ENCODE measurements at regions not wholly inside any gene's neighbourhood (a gene's known extent, or its start where the extent isn't known, plus 50 kb on each side); places are given as distances from the start of the nearest gene placed in this dataset.
A peak's percentile ranks its signal among the peaks of the same experiment; 100 is the strongest.

DNA sequence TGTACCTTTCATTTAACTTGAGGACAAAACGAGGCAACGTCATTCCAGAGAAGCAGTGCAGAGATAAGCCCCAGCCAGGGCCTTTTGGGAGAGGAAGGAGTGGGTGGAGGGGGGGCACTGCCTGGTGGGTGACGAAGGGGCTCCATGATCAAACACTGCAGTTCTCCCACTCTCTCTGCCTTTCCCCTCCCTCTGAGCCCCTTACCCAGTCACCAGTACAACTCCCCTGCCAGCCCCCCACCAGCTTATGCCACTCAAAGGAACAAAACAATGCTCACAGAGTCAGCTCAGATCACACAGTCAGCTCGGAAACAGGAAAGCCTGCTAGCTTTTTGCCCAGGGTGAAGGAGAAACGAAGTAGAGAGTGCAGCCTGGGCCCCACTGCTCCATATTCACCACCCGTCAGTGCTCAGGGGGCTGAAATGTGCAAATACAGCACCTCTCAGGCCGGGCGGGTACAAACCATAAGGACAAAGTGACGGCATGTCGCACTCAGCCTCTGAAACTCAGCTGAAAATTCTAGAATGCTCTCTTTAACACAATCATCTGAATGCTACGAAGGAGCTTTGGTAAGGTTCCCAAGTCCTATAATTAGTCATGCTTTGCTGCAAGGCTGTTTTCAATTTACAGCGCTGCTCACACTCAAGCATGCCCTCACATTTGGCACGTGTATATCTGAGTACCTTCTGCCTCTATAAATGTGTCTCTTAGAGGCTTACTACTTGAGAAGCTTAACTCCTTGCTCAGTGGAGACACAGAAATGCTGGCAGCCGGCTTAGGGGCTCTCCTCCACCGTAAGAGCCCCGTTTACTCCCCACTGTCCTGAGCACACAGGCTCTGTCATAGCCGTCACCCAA is 65.8 kb upstream of the RAB4A start:
- Histone ChIP-seq H3K9me3 (no peaks in the 10 kb centered on the region), H3K4me3 (no peak overlapping the region), H3K27ac (peak overlapping the region in 1 of 4 donors; percentile 3), H3K27me3 (no peaks in the 10 kb centered on the region), H3K36me3 (no peaks in the 10 kb centered on the region), H3K4me1 (no peaks in the 10 kb centered on the region)
- no peak for TF ChIP-seq POLR2A (IDR thresholded peaks at IDR 0.05)
- TF ChIP-seq, protein P1, sequence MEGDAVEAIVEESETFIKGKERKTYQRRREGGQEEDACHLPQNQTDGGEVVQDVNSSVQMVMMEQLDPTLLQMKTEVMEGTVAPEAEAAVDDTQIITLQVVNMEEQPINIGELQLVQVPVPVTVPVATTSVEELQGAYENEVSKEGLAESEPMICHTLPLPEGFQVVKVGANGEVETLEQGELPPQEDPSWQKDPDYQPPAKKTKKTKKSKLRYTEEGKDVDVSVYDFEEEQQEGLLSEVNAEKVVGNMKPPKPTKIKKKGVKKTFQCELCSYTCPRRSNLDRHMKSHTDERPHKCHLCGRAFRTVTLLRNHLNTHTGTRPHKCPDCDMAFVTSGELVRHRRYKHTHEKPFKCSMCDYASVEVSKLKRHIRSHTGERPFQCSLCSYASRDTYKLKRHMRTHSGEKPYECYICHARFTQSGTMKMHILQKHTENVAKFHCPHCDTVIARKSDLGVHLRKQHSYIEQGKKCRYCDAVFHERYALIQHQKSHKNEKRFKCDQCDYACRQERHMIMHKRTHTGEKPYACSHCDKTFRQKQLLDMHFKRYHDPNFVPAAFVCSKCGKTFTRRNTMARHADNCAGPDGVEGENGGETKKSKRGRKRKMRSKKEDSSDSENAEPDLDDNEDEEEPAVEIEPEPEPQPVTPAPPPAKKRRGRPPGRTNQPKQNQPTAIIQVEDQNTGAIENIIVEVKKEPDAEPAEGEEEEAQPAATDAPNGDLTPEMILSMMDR (IDR thresholded peaks at IDR 0.05): no peak
- no peak for DNase-seq

DNA sequence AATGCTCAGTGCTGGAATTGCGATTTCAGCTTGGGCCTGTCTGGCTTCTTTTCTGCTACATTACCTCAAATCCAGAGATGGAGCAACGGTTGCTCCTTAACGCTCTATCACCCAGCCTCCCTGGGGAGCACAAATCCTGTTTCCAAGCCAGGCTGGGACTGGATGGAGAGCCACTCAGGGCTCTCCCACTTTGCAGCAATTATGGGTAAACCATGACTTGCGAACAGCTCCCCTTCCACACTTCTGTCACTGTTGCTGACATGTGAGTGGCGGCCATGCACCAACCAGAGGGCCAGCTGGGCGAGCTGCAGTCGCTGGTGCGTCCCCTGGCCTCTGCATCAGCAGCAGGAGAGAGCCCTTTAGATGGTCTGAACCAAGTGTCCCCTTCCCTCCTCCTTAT is 65.1 kb upstream of the RAB4A start:
- Histone ChIP-seq H3K27ac (no peak overlapping the region), H3K4me1 (no peaks in the 10 kb centered on the region)

DNA sequence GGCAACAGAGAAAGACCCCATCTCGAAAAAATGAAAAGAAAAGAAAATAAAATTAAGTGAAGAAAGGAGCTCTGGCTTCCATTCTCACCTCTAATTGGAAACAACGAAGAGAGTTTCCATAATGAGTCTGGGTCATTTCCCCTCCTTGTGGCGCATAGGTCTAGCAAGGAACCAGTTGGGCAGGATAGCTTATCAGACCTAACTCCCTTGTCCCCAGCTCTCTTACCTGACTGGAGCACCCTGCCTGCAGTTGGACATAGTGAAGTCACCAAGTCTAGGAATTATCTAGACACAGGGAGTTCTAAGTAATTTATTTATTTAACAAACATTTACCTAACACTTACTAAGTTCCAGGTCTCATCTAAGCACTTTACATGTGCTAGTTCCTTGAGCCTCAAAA is 63.0 kb upstream of the RAB4A start:
- Histone ChIP-seq H3K9me3 (no peaks in the 10 kb centered on the region), H3K27ac (no peak overlapping the region), H3K4me1 (no peaks in the 10 kb centered on the region), H3K36me3 (no peaks in the 10 kb centered on the region), H3K27me3 (no peaks in the 10 kb centered on the region), H3K4me3 (no peak overlapping the region)
- no peak for TF ChIP-seq POLR2A (IDR thresholded peaks at IDR 0.05)
- TF ChIP-seq, protein P1 (IDR thresholded peaks at IDR 0.05): no peak
- no peak for DNase-seq

More for the DNA sequence above, 65.1 kb upstream of the RAB4A start:
- Histone ChIP-seq H3K36me3 (no peaks in the 10 kb centered on the region), H3K27me3 (no peaks in the 10 kb centered on the region), H3K4me3 (no peak overlapping the region), H3K9me3 (no peaks in the 10 kb centered on the region)
- TF ChIP-seq POLR2A (IDR thresholded peaks at IDR 0.05): no peak
- TF ChIP-seq, protein P1 (IDR thresholded peaks at IDR 0.05): no peak
- no peak for DNase-seq

DNA sequence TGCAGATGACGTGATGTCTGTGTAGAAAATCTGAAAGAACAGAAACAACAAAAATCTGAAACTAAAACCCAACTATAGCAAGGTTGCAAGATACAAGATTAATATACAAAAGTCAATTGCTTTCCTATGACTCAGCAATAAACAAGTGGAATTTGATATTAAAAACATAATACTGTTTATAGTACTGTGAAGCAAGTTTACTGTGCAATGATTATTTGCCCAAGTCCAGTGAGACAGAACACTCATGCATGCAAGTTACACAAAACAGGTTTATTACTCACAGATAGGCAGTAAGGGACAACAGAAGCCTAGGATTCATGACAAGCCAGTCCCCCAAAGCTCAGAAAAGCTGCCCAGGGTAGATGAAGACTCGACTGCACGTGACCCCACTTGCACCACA is 62.4 kb upstream of the RAB4A start:
- no peak for DNase-seq
- no peaks in the 10 kb centered on the region for H3K36me3 ChIP-seq
- H3K27ac ChIP-seq: no peak overlapping the region
- no peaks in the 10 kb centered on the region for H3K27me3 ChIP-seq
- H3K4me1 ChIP-seq: no peaks in the 10 kb centered on the region
- H3K4me3 ChIP-seq: no peak overlapping the region
- no peaks in the 10 kb centered on the region for H3K9me3 ChIP-seq
- TF ChIP-seq, protein P1 (IDR thresholded peaks at IDR 0.05): no peak
- no peak for TF ChIP-seq POLR2A (IDR thresholded peaks at IDR 0.05)

DNA sequence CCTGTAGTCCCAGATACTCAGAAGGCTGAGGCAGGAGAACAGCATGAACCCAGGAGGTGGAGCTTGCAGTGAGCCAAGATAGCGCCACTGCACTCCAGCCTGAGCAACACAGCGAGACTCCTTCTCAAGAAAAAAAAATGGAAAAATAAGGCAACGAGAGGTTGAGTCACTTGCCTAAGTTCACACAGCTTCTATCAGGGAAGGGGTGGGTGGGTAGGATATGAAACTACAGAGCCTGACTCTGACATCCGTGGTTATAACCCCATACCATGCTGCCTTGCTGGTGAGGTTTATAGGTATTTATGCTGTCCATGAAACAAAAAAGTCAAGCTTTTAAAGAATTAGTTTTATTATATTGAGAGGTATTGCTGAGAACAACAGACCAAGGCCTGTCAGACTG is 61.5 kb upstream of the RAB4A start:
- no peak overlapping the region for H3K27ac ChIP-seq
- no peaks in the 10 kb centered on the region for H3K27me3 ChIP-seq
- no peak overlapping the region for H3K4me3 ChIP-seq
- no peak for DNase-seq
- no peaks in the 10 kb centered on the region for H3K4me1 ChIP-seq
- no peaks in the 10 kb centered on the region for H3K36me3 ChIP-seq
- H3K9me3 ChIP-seq: no peaks in the 10 kb centered on the region
- TF ChIP-seq, protein P1 (IDR thresholded peaks at IDR 0.05): no peak
- no peak for TF ChIP-seq POLR2A (IDR thresholded peaks at IDR 0.05)

Data from Peyer's patch (tissue), 4 donors.